ENCODE measurements at regions not wholly inside any gene's neighbourhood (a gene's known extent, or its start where the extent isn't known, plus 50 kb on each side); places are given as distances from the start of the nearest gene placed in this dataset.
"Not testable (repeated sequence)": the region's sequence is repeated elsewhere in the genome, so short reads cannot be mapped to it uniquely, and the experiment has no call there.

- H3K27me3 ChIP-seq (ENCODE audit: control insufficient read depth, insufficient read depth, low read length, poor library complexity, severe bottlenecking), result no peaks in the 10 kb centered on the region
- 91 to 95% methylated on average over 4 of the region's 4 CpGs for WGBS, 2 experiments
- H3K4me1 ChIP-seq (ENCODE audit: control insufficient read depth, insufficient read depth, low read length), result no peaks in the 10 kb centered on the region
- no peaks in the 10 kb centered on the region for H3K9me3 ChIP-seq (ENCODE audit: control insufficient read depth, low read length)
- H3K36me3 ChIP-seq (ENCODE audit: control insufficient read depth, insufficient read depth, low read length), result no peaks in the 10 kb centered on the region
- no peak overlapping the region for H3K4me3 ChIP-seq (ENCODE audit: insufficient read depth, low read depth, low read length)
- H3K27ac ChIP-seq (ENCODE audit: insufficient read depth, low read depth, low read length, poor library complexity, severe bottlenecking), result no peak overlapping the region
These were observed 137.1 kb upstream of the BASP1 start for GRCh38 chr5:17080361-17080760.

- H3K9me3 ChIP-seq (ENCODE audit: control insufficient read depth, low read length), result no peaks in the 10 kb centered on the region
- H3K27ac ChIP-seq (ENCODE audit: insufficient read depth, low read depth, low read length, poor library complexity, severe bottlenecking), result no peak overlapping the region
- no peaks in the 10 kb centered on the region for H3K4me1 ChIP-seq (ENCODE audit: control insufficient read depth, insufficient read depth, low read length)
- no peaks in the 10 kb centered on the region for H3K27me3 ChIP-seq (ENCODE audit: control insufficient read depth, insufficient read depth, low read length, poor library complexity, severe bottlenecking)
- 72 to 75% methylated on average over 1 to 3 of the region's 4 CpGs for WGBS, 2 experiments
- no peaks in the 10 kb centered on the region for H3K36me3 ChIP-seq (ENCODE audit: control insufficient read depth, insufficient read depth, low read length)
- no peak overlapping the region for H3K4me3 ChIP-seq (ENCODE audit: insufficient read depth, low read depth, low read length)
These were observed 136.3 kb upstream of the BASP1 start for GRCh38 chr5:17081142-17081541.

- not testable (repeated sequence) for H3K9me3 ChIP-seq (ENCODE audit: control insufficient read depth, low read length); H3K4me3 ChIP-seq (ENCODE audit: insufficient read depth, low read depth, low read length); H3K27ac ChIP-seq (ENCODE audit: insufficient read depth, low read depth, low read length, poor library complexity, severe bottlenecking); H3K4me1 ChIP-seq (ENCODE audit: control insufficient read depth, insufficient read depth, low read length); H3K36me3 ChIP-seq (ENCODE audit: control insufficient read depth, insufficient read depth, low read length); H3K27me3 ChIP-seq (ENCODE audit: control insufficient read depth, insufficient read depth, low read length, poor library complexity, severe bottlenecking)
- 91 to 93% methylated on average over 29 of the region's 29 CpGs for WGBS, 2 experiments
These were observed 134.2 kb upstream of the BASP1 start for GRCh38 chr5:17083276-17083675.

GRCh38 chr5:17087035-17087434, 130.4 kb upstream of the BASP1 start:
- Histone ChIP-seq H3K27me3 (ENCODE audit: control insufficient read depth, insufficient read depth, low read length, poor library complexity, severe bottlenecking) (no peaks in the 10 kb centered on the region), H3K9me3 (ENCODE audit: control insufficient read depth, low read length) (no peaks in the 10 kb centered on the region), H3K27ac (ENCODE audit: insufficient read depth, low read depth, low read length, poor library complexity, severe bottlenecking) (no peak overlapping the region), H3K4me1 (ENCODE audit: control insufficient read depth, insufficient read depth, low read length) (no peaks in the 10 kb centered on the region), H3K4me3 (ENCODE audit: insufficient read depth, low read depth, low read length) (no peak overlapping the region), H3K36me3 (ENCODE audit: control insufficient read depth, insufficient read depth, low read length) (no peaks in the 10 kb centered on the region)
- 94 to 96% methylated on average over 8 of the region's 8 CpGs for WGBS, 2 experiments

- Histone ChIP-seq H3K27ac (ENCODE audit: insufficient read depth, low read depth, low read length, poor library complexity, severe bottlenecking) (no peak overlapping the region), H3K27me3 (ENCODE audit: control insufficient read depth, insufficient read depth, low read length, poor library complexity, severe bottlenecking) (no peaks in the 10 kb centered on the region), H3K4me1 (ENCODE audit: control insufficient read depth, insufficient read depth, low read length) (no peaks in the 10 kb centered on the region), H3K9me3 (ENCODE audit: control insufficient read depth, low read length) (no peaks in the 10 kb centered on the region), H3K4me3 (ENCODE audit: insufficient read depth, low read depth, low read length) (no peak overlapping the region), H3K36me3 (ENCODE audit: control insufficient read depth, insufficient read depth, low read length) (no peaks in the 10 kb centered on the region)
- WGBS, 2 experiments, result 86 to 93% methylated on average over 2 to 3 of the region's 4 CpGs
These were observed 129.4 kb upstream of the BASP1 start for GRCh38 chr5:17088051-17088450.

- Histone ChIP-seq H3K27me3 (ENCODE audit: control insufficient read depth, insufficient read depth, low read length, poor library complexity, severe bottlenecking) (no peaks in the 10 kb centered on the region), H3K4me1 (ENCODE audit: control insufficient read depth, insufficient read depth, low read length) (no peaks in the 10 kb centered on the region), H3K36me3 (ENCODE audit: control insufficient read depth, insufficient read depth, low read length) (no peaks in the 10 kb centered on the region), H3K9me3 (ENCODE audit: control insufficient read depth, low read length) (no peaks in the 10 kb centered on the region), H3K27ac (ENCODE audit: insufficient read depth, low read depth, low read length, poor library complexity, severe bottlenecking) (no peak overlapping the region), H3K4me3 (ENCODE audit: insufficient read depth, low read depth, low read length) (no peak overlapping the region)
These were observed 128.4 kb upstream of the BASP1 start for GRCh38 chr5:17089001-17089400.

GRCh38 chr5:17089690-17090089, 127.7 kb upstream of the BASP1 start:
- H3K4me3 ChIP-seq (ENCODE audit: insufficient read depth, low read depth, low read length), result no peak overlapping the region

GRCh38 chr5:17090839-17091238, 126.6 kb upstream of the BASP1 start:
- Histone ChIP-seq H3K27ac (ENCODE audit: insufficient read depth, low read depth, low read length, poor library complexity, severe bottlenecking) (no peak overlapping the region), H3K9me3 (ENCODE audit: control insufficient read depth, low read length) (no peaks in the 10 kb centered on the region), H3K36me3 (ENCODE audit: control insufficient read depth, insufficient read depth, low read length) (no peaks in the 10 kb centered on the region), H3K27me3 (ENCODE audit: control insufficient read depth, insufficient read depth, low read length, poor library complexity, severe bottlenecking) (no peaks in the 10 kb centered on the region), H3K4me1 (ENCODE audit: control insufficient read depth, insufficient read depth, low read length) (no peaks in the 10 kb centered on the region), H3K4me3 (ENCODE audit: insufficient read depth, low read depth, low read length) (no peak overlapping the region)
- 93 to 94% methylated on average over 3 to 5 of the region's 5 CpGs for WGBS, 2 experiments

More at GRCh38 chr5:17089690-17090089, 127.7 kb upstream of the BASP1 start:
- no peaks in the 10 kb centered on the region for H3K4me1 ChIP-seq (ENCODE audit: control insufficient read depth, insufficient read depth, low read length)
- no peaks in the 10 kb centered on the region for H3K27me3 ChIP-seq (ENCODE audit: control insufficient read depth, insufficient read depth, low read length, poor library complexity, severe bottlenecking)
- H3K27ac ChIP-seq (ENCODE audit: insufficient read depth, low read depth, low read length, poor library complexity, severe bottlenecking), result no peak overlapping the region
- H3K9me3 ChIP-seq (ENCODE audit: control insufficient read depth, low read length), result no peaks in the 10 kb centered on the region
- WGBS, 2 experiments, result 91 to 97% methylated on average over 2 of the region's 2 CpGs
- no peaks in the 10 kb centered on the region for H3K36me3 ChIP-seq (ENCODE audit: control insufficient read depth, insufficient read depth, low read length)

- no peaks in the 10 kb centered on the region for H3K36me3 ChIP-seq (ENCODE audit: control insufficient read depth, insufficient read depth, low read length)
- H3K4me3 ChIP-seq (ENCODE audit: insufficient read depth, low read depth, low read length), result no peak overlapping the region
- H3K27me3 ChIP-seq (ENCODE audit: control insufficient read depth, insufficient read depth, low read length, poor library complexity, severe bottlenecking), result no peaks in the 10 kb centered on the region
- H3K4me1 ChIP-seq (ENCODE audit: control insufficient read depth, insufficient read depth, low read length), result peaks cover 11% of the 10 kb centered on the region
- no peaks in the 10 kb centered on the region for H3K9me3 ChIP-seq (ENCODE audit: control insufficient read depth, low read length)
- WGBS, 2 experiments, result 84% methylated on average over 7 of the region's 7 CpGs
- H3K27ac ChIP-seq (ENCODE audit: insufficient read depth, low read depth, low read length, poor library complexity, severe bottlenecking), result no peak overlapping the region
These were observed 122.6 kb upstream of the BASP1 start for GRCh38 chr5:17094830-17095229.

- H3K4me3 ChIP-seq (ENCODE audit: insufficient read depth, low read depth, low read length), result no peak overlapping the region
- no peak overlapping the region for H3K27ac ChIP-seq (ENCODE audit: insufficient read depth, low read depth, low read length, poor library complexity, severe bottlenecking)
- no peaks in the 10 kb centered on the region for H3K27me3 ChIP-seq (ENCODE audit: control insufficient read depth, insufficient read depth, low read length, poor library complexity, severe bottlenecking)
- H3K9me3 ChIP-seq (ENCODE audit: control insufficient read depth, low read length), result no peaks in the 10 kb centered on the region
- peaks cover 11% of the 10 kb centered on the region for H3K4me1 ChIP-seq (ENCODE audit: control insufficient read depth, insufficient read depth, low read length)
- WGBS, 2 experiments, result 61 to 67% methylated on average over 15 of the region's 15 CpGs
- no peaks in the 10 kb centered on the region for H3K36me3 ChIP-seq (ENCODE audit: control insufficient read depth, insufficient read depth, low read length)
These were observed 120.3 kb upstream of the BASP1 start for GRCh38 chr5:17096952-17097695.

- H3K27ac ChIP-seq (ENCODE audit: insufficient read depth, low read depth, low read length, poor library complexity, severe bottlenecking), result no peak overlapping the region
These were observed 117.5 kb upstream of the BASP1 start for GRCh38 chr5:17099946-17100345.

More at GRCh38 chr5:17099946-17100345, 117.5 kb upstream of the BASP1 start:
- Histone ChIP-seq H3K4me1 (ENCODE audit: control insufficient read depth, insufficient read depth, low read length) (peaks cover 11% of the 10 kb centered on the region), H3K36me3 (ENCODE audit: control insufficient read depth, insufficient read depth, low read length) (no peaks in the 10 kb centered on the region), H3K4me3 (ENCODE audit: insufficient read depth, low read depth, low read length) (no peak overlapping the region), H3K9me3 (ENCODE audit: control insufficient read depth, low read length) (no peaks in the 10 kb centered on the region), H3K27me3 (ENCODE audit: control insufficient read depth, insufficient read depth, low read length, poor library complexity, severe bottlenecking) (no peaks in the 10 kb centered on the region)
- WGBS, 2 experiments, result 94 to 95% methylated on average over 8 of the region's 8 CpGs

Data from ectodermal cell (in vitro differentiated cells).